Adrenal gland (tissue), 9 donors: ENCODE measurements at regions not wholly inside any gene's neighbourhood (a gene's known extent, or its start where the extent isn't known, plus 50 kb on each side); places are given as distances from the start of the nearest gene placed in this dataset.

ENCODE experiments used
- DNase-seq, 7 donors: peaks; one replicate each; pipeline ENCODE4 v3.0.0-alpha.2; 2019 to 2020
- H3K27ac ChIP-seq, 5 donors: fragments of 200-600 bp; sonication (generic) in 4 of 5; 1 replicate in 3 of 5; 2 replicates in 2 of 5; pipeline versions ENCODE4 v1.5.1 to v1.8.0; 2016 to 2020; ENCODE audit warnings: mild to moderate bottlenecking in 1 of 5
- H3K27me3 ChIP-seq: fragments of 200-600 bp; 2 replicates; pipeline ENCODE4 v1.8.0; 2021
- H3K36me3 ChIP-seq, 2 donors: fragments of 200-600 bp; replicated peaks in 1 of 2; 1 replicate in 1 of 2; 2 replicates in 1 of 2; pipeline versions ENCODE4 v1.5.1 to v1.8.0; 2018 to 2022
- H3K4me1 ChIP-seq, 2 donors: fragments of 200-600 bp; replicated peaks in 1 of 2; 1 replicate in 1 of 2; 2 replicates in 1 of 2; pipeline versions ENCODE4 v1.5.1 to v1.8.0; 2018 to 2021
- H3K4me3 ChIP-seq, 4 donors: fragments of 200-600 bp; sonication (generic) in 3 of 4; one replicate each; pipeline ENCODE4 v1.5.1; 2016 to 2018
- H3K9me3 ChIP-seq, 3 donors: fragments of 200-600 bp; sonication (generic) in 1 of 3; replicated peaks in 1 of 3; 1 replicate in 2 of 3; 2 replicates in 1 of 3; pipeline versions ENCODE4 v1.5.1 to v1.8.0; 2016 to 2021
- POLR2A ChIP-seq, 2 donors: fragments of 450-650 bp; IDR thresholded peaks; one replicate each; pipeline ENCODE4 v1.6.1; 2017; ENCODE audit warnings: antibody characterized with exemption in 2 of 2, mild to moderate bottlenecking in 2 of 2, moderate library complexity in 1 of 2
- WGBS, 4 donors: extraction: QIAGEN DNeasy Blood & Tissue Kit in 2 of 4; methylation state at CpG; one replicate each; pipeline versions ENCODE4 v1.1.5 to v1.1.7; 2013 to 2017; 5-methylcytosine and 5-hydroxymethylcytosine counted together
- intact Hi-C, 2 donors: fragments of 100-400 bp; cut with DNase I; formaldehyde crosslinking; loops; one replicate each; pipeline versions ENCODE4 v1.14.1 to v1.15.0; 2022 to 2023
- TF ChIP-seq, protein P1 (sequence below), 6 experiments: fragments of 450-650 bp in 4 of 6; fragments of 200-600 bp in 2 of 6; sonication (generic) in 1 of 6; IDR thresholded peaks; 1 replicate in 5 of 6; 2 replicates in 1 of 6; pipeline versions ENCODE4 v1.5.1 to v1.8.0; 2016 to 2021; ENCODE audit warnings: antibody characterized with exemption in 6 of 6, mild to moderate bottlenecking in 2 of 6, moderate library complexity in 1 of 6
- donor health status: healthy with polysubstance abuse.
- donor health status: Bipolar disorder and iron deficiency.
- donor health status: DM: yes; HTN: yes; CAD: no.
- donor health status: DM: no; HTN: no; CAD: no.
- donor health status: DM: no; HTN: no; CAD: no.

DNA sequence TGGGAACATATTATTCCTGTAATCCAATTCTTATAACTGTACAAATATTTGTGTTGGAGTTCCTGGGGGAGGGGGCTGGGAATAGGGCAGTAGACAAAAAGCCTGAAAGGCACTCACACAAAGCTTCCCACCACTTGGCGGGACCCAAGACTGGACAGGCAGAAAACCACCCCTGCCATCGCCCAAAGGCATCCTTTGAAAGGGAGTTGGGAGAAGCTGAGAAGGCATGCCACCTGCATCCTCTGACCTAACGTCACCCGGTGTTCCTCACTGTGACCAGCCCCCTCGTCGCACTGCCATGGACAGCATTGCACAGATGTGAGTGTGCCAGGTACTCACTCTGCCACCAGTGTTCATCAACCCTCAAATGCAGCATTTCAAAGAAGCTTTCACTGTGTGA is 80.6 kb upstream of the SMIM23 start:
- DNase-seq: no peak
- H3K36me3 ChIP-seq: no peaks in the 10 kb centered on the region
- H3K27me3 ChIP-seq: no peaks in the 10 kb centered on the region
- WGBS, 4 donors: 81 to 96% (median 91%) methylated on average over 4 to 6 of the region's 6 CpGs
- H3K27ac ChIP-seq: no peak overlapping the region
- no peak for TF ChIP-seq POLR2A (IDR thresholded peaks at IDR 0.05)
- TF ChIP-seq, protein P1, sequence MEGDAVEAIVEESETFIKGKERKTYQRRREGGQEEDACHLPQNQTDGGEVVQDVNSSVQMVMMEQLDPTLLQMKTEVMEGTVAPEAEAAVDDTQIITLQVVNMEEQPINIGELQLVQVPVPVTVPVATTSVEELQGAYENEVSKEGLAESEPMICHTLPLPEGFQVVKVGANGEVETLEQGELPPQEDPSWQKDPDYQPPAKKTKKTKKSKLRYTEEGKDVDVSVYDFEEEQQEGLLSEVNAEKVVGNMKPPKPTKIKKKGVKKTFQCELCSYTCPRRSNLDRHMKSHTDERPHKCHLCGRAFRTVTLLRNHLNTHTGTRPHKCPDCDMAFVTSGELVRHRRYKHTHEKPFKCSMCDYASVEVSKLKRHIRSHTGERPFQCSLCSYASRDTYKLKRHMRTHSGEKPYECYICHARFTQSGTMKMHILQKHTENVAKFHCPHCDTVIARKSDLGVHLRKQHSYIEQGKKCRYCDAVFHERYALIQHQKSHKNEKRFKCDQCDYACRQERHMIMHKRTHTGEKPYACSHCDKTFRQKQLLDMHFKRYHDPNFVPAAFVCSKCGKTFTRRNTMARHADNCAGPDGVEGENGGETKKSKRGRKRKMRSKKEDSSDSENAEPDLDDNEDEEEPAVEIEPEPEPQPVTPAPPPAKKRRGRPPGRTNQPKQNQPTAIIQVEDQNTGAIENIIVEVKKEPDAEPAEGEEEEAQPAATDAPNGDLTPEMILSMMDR (IDR thresholded peaks at IDR 0.05): no peak
- intact Hi-C loops: no loop called here
- H3K4me3 ChIP-seq: no peak overlapping the region
- no peaks in the 10 kb centered on the region for H3K9me3 ChIP-seq
- H3K4me1 ChIP-seq: no peaks in the 10 kb centered on the region

- intact Hi-C loops: no loop called here
- TF ChIP-seq, protein P1 (IDR thresholded peaks at IDR 0.05): no peak
- no peak for TF ChIP-seq POLR2A (IDR thresholded peaks at IDR 0.05)
- Histone ChIP-seq H3K4me1 (no peaks in the 10 kb centered on the region), H3K27ac (no peak overlapping the region), H3K36me3 (no peaks in the 10 kb centered on the region), H3K27me3 (no peaks in the 10 kb centered on the region), H3K9me3 (no peaks in the 10 kb centered on the region), H3K4me3 (no peak overlapping the region)
- WGBS, 4 donors: 68 to 76% (median 75%) methylated on average over 7 of the region's 7 CpGs
- DNase-seq: no peak
These were observed 79.7 kb upstream of the SMIM23 start for GRCh38 chr5:171705830-171706468.

DNA sequence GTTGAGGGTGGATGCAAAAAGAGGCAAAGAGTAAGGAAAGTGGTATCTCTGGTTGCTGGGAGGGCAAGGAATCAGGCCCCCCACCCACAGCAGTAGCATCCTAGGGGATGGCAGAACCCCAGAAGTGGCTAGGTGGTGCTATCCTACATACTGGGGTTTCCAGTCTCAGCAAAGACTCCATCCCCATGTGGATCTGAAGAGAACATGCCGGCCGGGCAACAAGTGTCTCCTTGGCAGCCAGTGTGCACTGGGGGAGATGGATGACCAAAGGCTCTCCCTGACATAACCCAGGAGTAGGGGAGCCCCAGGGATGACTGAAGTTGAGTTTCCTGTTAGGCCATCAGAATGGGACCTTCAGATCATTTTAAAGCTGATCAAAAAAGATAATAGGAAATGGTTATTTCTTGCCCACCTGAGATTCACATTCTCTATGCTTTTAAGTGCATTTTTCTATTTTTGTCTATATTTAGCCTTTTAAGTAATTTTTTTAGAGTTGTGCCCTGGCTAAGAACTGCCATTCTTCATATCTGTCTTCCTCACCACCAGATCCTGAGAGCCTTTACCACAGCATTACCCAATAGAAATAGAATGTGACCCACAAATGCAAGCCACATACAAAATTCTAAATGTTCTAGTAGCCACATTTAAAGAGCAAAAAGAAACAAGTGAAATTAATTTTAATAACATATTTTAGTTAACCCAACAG is 78.7 kb upstream of the SMIM23 start:
- TF ChIP-seq POLR2A (IDR thresholded peaks at IDR 0.05): no peak
- TF ChIP-seq, protein P1 (IDR thresholded peaks at IDR 0.05): no peak
- Histone ChIP-seq H3K27me3 (no peaks in the 10 kb centered on the region), H3K36me3 (no peaks in the 10 kb centered on the region), H3K27ac (no peak overlapping the region), H3K4me3 (no peak overlapping the region), H3K4me1 (no peaks in the 10 kb centered on the region), H3K9me3 (no peaks in the 10 kb centered on the region)
- intact Hi-C loops: no loop called here
- WGBS, 4 donors: 78 to 95% (median 92%) methylated on average over 2 of the region's 2 CpGs
- no peak for DNase-seq

DNA sequence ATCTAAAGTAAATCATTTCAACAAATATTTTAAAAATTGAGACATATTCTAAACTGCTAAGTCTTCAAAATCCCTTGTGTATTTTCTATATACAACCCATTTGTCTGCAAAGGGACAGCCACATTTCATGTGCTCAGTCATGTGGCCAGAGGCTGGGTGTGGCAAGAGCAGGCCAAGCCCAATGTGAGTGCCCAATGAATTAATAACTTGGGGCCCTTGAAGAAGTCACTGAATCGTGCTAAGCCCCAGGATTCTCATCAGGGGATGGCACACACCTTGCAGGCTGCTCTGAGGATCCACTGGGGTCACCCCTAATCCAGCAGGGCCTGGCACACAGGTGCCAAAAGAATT is 78.2 kb upstream of the SMIM23 start:
- WGBS, 4 donors: 68 to 93% (median 81%) methylated on average over 1 of the region's 1 CpG
- no peaks in the 10 kb centered on the region for H3K36me3 ChIP-seq
- H3K27ac ChIP-seq: no peak overlapping the region
- no peak overlapping the region for H3K4me3 ChIP-seq
- no peaks in the 10 kb centered on the region for H3K4me1 ChIP-seq
- no peaks in the 10 kb centered on the region for H3K27me3 ChIP-seq
- TF ChIP-seq, protein P1 (IDR thresholded peaks at IDR 0.05): no peak
- no peak for TF ChIP-seq POLR2A (IDR thresholded peaks at IDR 0.05)
- intact Hi-C loops: no loop called here
- no peak for DNase-seq
- H3K9me3 ChIP-seq: no peaks in the 10 kb centered on the region
